ENCODE measurements at regions not wholly inside any gene's neighbourhood (a gene's known extent, or its start where the extent isn't known, plus 50 kb on each side); places are given as distances from the start of the nearest gene placed in this dataset.

- TF ChIP-seq EZH2 (IDR thresholded peaks at IDR 0.05; ENCODE audit: low read depth, unreplicated experiment) (no peak), CTCF (conservative IDR thresholded peaks at IDR 0.05; ENCODE audit: low read depth in 2 of 2) (no peak), CREB1 (CRISPR knock-in tag; IDR thresholded peaks at IDR 0.05; ENCODE audit: low read depth) (no peak), POLR2AphosphoS5 (IDR thresholded peaks at IDR 0.05; ENCODE audit: low read depth) (no peak)
These were observed 260.7 kb downstream of the PLOD2 start for GRCh38 chr3:145900056-145900829.
